ENCODE measurements at regions not wholly inside any gene's neighbourhood (a gene's known extent, or its start where the extent isn't known, plus 50 kb on each side); places are given as distances from the start of the nearest gene placed in this dataset.

DNA sequence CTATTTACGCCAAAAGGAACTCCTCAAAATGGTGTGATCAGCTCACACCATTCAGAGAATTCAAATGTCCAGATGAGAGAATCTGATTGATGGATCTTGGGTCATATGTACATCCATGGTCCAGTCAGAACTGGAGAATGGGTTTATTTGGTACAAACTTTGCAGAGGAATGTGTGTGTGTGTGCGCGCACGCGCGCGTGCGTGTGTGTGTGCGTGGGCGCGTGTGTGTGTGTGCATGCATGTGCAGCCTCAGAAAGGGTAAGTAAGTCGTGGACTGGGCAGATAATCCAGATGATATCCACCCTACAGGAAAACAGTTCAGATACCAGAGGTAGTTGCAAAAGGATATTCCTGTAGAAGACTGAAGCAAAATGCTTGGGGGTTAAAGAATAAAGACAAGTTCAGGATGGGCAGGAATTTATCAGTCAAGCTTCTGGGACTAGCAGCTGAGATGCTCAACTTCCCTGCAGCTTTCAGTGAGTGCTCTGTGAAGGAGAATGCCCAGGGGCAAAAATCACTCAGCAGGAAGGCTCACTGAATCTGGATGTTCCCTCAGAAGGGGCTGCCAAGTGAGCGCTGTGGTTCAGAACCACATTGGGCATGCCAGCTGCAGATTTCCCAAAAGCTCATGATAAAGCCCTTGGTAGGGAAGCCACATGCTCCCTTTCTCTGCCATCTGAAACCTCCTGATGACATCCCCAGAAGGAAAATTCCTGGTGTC lies 440.5 kb upstream of the SGCD start:
- Mint-ChIP-seq H3K27me3 (no peaks in the 10 kb centered on the region), H3K27ac (no peak overlapping the region), H3K9me3 (no peaks in the 10 kb centered on the region), H3K4me1 (ENCODE audit: low read depth) (no peaks in the 10 kb centered on the region), H3K36me3 (ENCODE audit: low read depth) (no peaks in the 10 kb centered on the region), H3K4me3 (no peak overlapping the region)

DNA sequence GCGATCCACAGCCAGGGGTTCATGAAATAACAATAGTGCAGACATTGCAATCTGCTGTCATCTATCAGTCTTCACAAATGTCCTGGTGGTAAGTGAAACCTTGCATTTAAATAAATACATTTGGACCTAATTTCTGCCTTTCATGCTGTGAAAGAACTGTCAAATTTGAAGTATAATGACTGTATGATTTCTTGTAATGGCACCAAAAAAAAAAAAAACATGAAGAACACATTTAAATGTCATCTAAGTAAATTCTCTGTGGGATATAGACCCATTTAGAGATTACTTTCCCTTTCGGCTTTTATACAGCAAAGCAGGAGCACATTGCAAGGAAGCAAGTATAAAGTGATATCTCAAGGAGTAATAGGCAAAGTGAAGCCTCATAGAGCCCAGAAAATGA lies 431.5 kb upstream of the SGCD start:
- Mint-ChIP-seq H3K9me3 (no peaks in the 10 kb centered on the region), H3K4me3 (no peak overlapping the region), H3K27me3 (no peaks in the 10 kb centered on the region), H3K36me3 (ENCODE audit: low read depth) (no peaks in the 10 kb centered on the region), H3K4me1 (ENCODE audit: low read depth) (no peaks in the 10 kb centered on the region), H3K27ac (no peak overlapping the region)

DNA sequence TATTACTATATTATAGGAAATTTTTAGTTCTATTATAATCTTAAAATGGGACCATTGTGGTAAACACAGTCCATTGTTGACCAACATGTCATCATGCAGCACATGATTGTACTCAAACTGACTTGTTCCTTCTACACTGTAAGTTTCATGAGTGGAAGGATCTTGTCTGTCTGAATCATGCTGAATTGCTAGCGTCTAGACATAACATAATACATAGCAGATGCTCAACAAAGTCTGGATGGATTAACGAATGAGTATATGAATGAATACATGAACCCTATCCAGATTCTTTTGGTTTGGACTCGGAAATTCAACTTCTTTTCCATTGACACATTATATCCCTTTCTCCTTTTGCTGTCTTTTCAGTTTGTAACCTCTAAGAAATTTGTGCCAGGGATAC lies 429.2 kb upstream of the SGCD start:
- Mint-ChIP-seq H3K36me3 (ENCODE audit: low read depth) (no peaks in the 10 kb centered on the region), H3K27ac (no peak overlapping the region), H3K27me3 (no peaks in the 10 kb centered on the region), H3K4me3 (no peak overlapping the region), H3K9me3 (no peaks in the 10 kb centered on the region), H3K4me1 (ENCODE audit: low read depth) (no peaks in the 10 kb centered on the region)

DNA sequence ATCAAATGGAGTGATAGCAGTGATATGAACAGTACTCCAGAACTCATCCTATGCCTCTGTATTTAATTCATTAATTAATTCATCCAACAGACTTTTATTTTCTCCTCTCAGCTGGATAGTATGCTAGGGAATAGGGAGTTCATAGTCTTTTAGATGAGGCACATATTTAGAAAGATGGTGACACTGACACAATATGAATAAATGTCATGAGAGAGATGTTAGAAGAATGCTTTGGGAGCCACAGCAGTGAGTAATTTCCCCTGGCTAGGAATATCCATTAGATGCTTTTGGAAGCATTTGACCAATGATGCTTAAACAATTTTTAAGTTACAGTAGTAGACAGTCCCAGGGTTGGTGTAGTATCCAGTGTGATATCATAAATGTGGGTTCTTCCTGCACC lies 428.7 kb upstream of the SGCD start:
- Mint-ChIP-seq H3K4me3 (no peak overlapping the region), H3K27ac (no peak overlapping the region), H3K4me1 (ENCODE audit: low read depth) (no peaks in the 10 kb centered on the region), H3K27me3 (no peaks in the 10 kb centered on the region), H3K36me3 (ENCODE audit: low read depth) (no peaks in the 10 kb centered on the region), H3K9me3 (no peaks in the 10 kb centered on the region)

GRCh38 chr5:155903791-155904190 lies 423.2 kb upstream of the SGCD start:
- no peaks in the 10 kb centered on the region for H3K9me3 Mint-ChIP-seq

GRCh38 chr5:155905364-155905763 lies 421.6 kb upstream of the SGCD start:
- Mint-ChIP-seq H3K4me3 (no peak overlapping the region), H3K4me1 (ENCODE audit: low read depth) (no peaks in the 10 kb centered on the region), H3K9me3 (no peaks in the 10 kb centered on the region)

More at GRCh38 chr5:155903791-155904190, 423.2 kb upstream of the SGCD start:
- Mint-ChIP-seq H3K4me1 (ENCODE audit: low read depth) (no peaks in the 10 kb centered on the region), H3K27ac (no peak overlapping the region), H3K36me3 (ENCODE audit: low read depth) (no peaks in the 10 kb centered on the region), H3K27me3 (peaks cover 9% of the 10 kb centered on the region), H3K4me3 (no peak overlapping the region)

DNA sequence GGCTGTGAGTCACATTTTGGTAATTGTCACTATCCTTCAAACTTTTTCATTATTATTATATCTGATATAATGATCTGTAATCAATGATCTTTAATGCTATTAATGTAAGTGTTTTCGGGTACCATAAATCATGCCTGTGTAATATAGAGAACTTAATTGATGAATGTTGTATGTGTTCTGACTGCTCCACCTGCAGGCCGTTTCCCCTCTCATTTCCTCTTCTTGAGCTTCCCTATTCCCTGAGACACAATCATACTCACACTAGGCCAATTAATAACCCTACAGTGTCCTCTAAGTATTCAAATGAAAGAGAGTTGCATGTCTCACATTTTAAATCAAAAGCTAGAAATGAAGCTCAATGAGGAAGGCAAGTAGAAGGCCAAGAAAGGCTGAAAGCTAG lies 420.9 kb upstream of the SGCD start:
- no peak overlapping the region for H3K4me3 Mint-ChIP-seq
- H3K27ac Mint-ChIP-seq = no peak overlapping the region
- H3K27me3 Mint-ChIP-seq = peaks cover 14% of the 10 kb centered on the region
- H3K9me3 Mint-ChIP-seq = no peaks in the 10 kb centered on the region
- no peaks in the 10 kb centered on the region for H3K36me3 Mint-ChIP-seq (ENCODE audit: low read depth)
- no peaks in the 10 kb centered on the region for H3K4me1 Mint-ChIP-seq (ENCODE audit: low read depth)

More at GRCh38 chr5:155905364-155905763, 421.6 kb upstream of the SGCD start:
- peaks cover 11% of the 10 kb centered on the region for H3K27me3 Mint-ChIP-seq
- H3K36me3 Mint-ChIP-seq (ENCODE audit: low read depth) = no peaks in the 10 kb centered on the region
- no peak overlapping the region for H3K27ac Mint-ChIP-seq

DNA sequence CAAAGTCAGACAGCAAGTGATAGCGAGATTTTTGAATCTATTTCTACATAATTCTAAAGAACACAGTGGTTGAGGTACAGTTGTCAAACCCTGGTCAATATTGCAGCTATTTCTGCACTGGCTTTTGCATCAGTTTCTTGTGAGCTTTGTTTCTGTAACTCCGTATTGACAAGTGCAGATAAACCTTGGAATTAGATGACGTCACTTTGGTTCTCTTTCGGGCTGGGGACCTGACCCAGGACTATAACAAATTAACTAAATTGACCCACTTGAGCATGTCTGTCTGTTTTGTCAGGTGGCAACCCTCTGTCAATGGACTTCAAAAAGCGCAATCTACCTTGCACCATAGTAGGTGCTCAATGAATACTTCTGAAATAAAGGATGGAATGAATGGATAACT lies 418.4 kb upstream of the SGCD start:
- Mint-ChIP-seq H3K36me3 (ENCODE audit: low read depth) (no peaks in the 10 kb centered on the region), H3K4me3 (no peak overlapping the region), H3K27ac (no peak overlapping the region), H3K4me1 (ENCODE audit: low read depth) (no peaks in the 10 kb centered on the region), H3K9me3 (no peaks in the 10 kb centered on the region), H3K27me3 (peaks cover 25% of the 10 kb centered on the region)

DNA sequence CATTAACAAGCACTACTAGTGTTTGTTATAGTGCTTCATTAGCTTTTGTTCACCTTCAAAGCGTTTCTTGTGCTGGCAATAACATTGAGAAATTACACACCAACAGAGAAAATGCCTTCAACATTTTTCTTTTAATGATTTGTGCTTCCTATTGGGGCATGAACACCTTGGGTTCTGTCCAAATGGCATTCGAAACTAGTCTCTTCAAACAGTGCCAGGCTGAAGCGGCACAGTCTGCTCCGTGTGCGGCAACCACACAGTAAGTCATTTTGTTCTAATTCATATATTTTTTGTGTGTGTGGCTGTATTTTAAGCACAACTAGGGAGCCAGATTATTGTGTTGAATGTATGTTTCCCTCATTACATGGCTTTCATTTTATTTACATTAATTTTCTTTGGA lies 414.7 kb upstream of the SGCD start:
- Mint-ChIP-seq H3K27ac (no peak overlapping the region), H3K36me3 (ENCODE audit: low read depth) (no peaks in the 10 kb centered on the region), H3K4me3 (no peak overlapping the region), H3K27me3 (peaks cover 16% of the 10 kb centered on the region), H3K4me1 (ENCODE audit: low read depth) (no peaks in the 10 kb centered on the region), H3K9me3 (no peaks in the 10 kb centered on the region)

DNA sequence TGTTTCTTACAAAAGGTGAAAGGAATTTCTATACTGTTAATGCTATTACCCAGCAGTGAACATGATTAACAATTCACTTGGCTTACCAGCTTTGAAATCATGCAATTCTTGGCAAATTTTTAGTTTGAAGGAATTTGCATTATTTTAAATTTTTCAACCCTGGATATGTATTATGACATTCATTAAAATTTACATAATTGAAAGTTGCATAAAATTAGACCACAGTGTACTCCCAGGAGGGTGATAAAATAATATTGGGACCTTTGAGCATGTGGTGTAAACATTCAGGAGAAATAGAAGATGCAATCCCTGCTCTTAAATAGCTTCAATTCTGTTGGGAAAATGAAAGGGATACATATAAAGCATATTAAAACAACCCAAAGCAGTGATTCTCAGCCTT lies 412.2 kb upstream of the SGCD start:
- Mint-ChIP-seq H3K9me3 (no peaks in the 10 kb centered on the region), H3K36me3 (ENCODE audit: low read depth) (no peaks in the 10 kb centered on the region)

DNA sequence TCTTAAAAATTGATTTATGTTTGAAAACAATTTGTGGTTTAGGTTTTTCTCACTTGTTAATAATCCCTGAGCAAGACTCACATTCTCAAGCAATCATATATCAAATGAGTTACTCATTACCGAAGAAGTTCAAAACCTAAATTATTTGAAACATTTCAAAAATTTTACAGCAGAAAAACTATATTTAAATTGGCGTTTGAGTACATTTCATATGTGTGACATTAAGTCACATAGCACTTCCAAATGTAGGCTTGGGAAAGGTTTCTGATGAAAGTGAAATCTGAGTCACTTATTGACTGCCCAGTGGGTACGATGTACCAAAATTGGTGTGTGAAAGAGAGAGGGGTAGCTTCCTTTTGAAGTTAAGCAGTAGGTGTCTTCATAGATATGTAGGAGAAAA lies 411.4 kb upstream of the SGCD start:
- no peak overlapping the region for H3K27ac Mint-ChIP-seq

More for the DNA sequence above, 412.2 kb upstream of the SGCD start:
- peaks cover 20% of the 10 kb centered on the region for H3K27me3 Mint-ChIP-seq
- H3K4me1 Mint-ChIP-seq (ENCODE audit: low read depth) = no peaks in the 10 kb centered on the region
- no peak overlapping the region for H3K4me3 Mint-ChIP-seq
- no peak overlapping the region for H3K27ac Mint-ChIP-seq

DNA sequence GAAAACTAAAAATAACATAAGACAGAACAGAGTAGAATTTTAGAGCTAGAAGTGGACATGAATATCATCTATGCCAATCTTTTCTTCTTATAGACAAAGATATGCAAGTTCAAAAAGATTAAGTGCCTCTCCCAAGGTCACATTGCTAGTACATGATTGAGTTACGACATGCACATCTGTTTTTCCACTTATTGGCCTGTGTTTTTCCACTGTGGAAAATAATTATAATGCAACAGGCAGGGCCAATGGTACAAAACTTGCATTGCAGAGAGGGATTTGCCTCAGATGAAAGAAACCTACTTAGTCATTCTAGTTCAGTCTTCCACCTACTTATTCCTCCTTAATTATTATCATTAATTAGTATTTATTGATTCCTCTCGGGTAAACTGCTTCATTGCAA lies 407.8 kb upstream of the SGCD start:
- no peaks in the 10 kb centered on the region for H3K9me3 Mint-ChIP-seq

More for the DNA sequence above, 411.4 kb upstream of the SGCD start:
- Mint-ChIP-seq H3K27me3 (peaks cover 16% of the 10 kb centered on the region), H3K4me3 (no peak overlapping the region), H3K4me1 (ENCODE audit: low read depth) (no peaks in the 10 kb centered on the region), H3K9me3 (no peaks in the 10 kb centered on the region), H3K36me3 (ENCODE audit: low read depth) (no peaks in the 10 kb centered on the region)

GRCh38 chr5:155919725-155920124 lies 407.2 kb upstream of the SGCD start:
- H3K9me3 Mint-ChIP-seq = no peaks in the 10 kb centered on the region
- H3K36me3 Mint-ChIP-seq (ENCODE audit: low read depth) = no peaks in the 10 kb centered on the region
- H3K4me1 Mint-ChIP-seq (ENCODE audit: low read depth) = no peaks in the 10 kb centered on the region
- no peak overlapping the region for H3K4me3 Mint-ChIP-seq
- peaks cover 12% of the 10 kb centered on the region for H3K27me3 Mint-ChIP-seq
- H3K27ac Mint-ChIP-seq = no peak overlapping the region

More for the DNA sequence above, 407.8 kb upstream of the SGCD start:
- no peak overlapping the region for H3K4me3 Mint-ChIP-seq
- no peaks in the 10 kb centered on the region for H3K36me3 Mint-ChIP-seq (ENCODE audit: low read depth)
- H3K4me1 Mint-ChIP-seq (ENCODE audit: low read depth) = no peaks in the 10 kb centered on the region
- no peak overlapping the region for H3K27ac Mint-ChIP-seq
- H3K27me3 Mint-ChIP-seq = peaks cover 9% of the 10 kb centered on the region

GRCh38 chr5:155921621-155922020 lies 405.3 kb upstream of the SGCD start:
- H3K27me3 Mint-ChIP-seq = peaks cover 12% of the 10 kb centered on the region
- no peak overlapping the region for H3K27ac Mint-ChIP-seq
- H3K4me1 Mint-ChIP-seq (ENCODE audit: low read depth) = no peaks in the 10 kb centered on the region
- no peaks in the 10 kb centered on the region for H3K36me3 Mint-ChIP-seq (ENCODE audit: low read depth)
- no peak overlapping the region for H3K4me3 Mint-ChIP-seq
- H3K9me3 Mint-ChIP-seq = no peaks in the 10 kb centered on the region

- Mint-ChIP-seq H3K36me3 (ENCODE audit: low read depth) (no peaks in the 10 kb centered on the region), H3K27ac (no peak overlapping the region), H3K4me1 (ENCODE audit: low read depth) (no peaks in the 10 kb centered on the region), H3K9me3 (no peaks in the 10 kb centered on the region), H3K4me3 (no peak overlapping the region), H3K27me3 (peaks cover 20% of the 10 kb centered on the region)
Observed at GRCh38 chr5:155923784-155924183, 403.2 kb upstream of the SGCD start.

- Mint-ChIP-seq H3K27ac (no peak overlapping the region), H3K36me3 (ENCODE audit: low read depth) (no peaks in the 10 kb centered on the region), H3K4me3 (no peak overlapping the region), H3K27me3 (peaks cover 18% of the 10 kb centered on the region), H3K4me1 (ENCODE audit: low read depth) (no peaks in the 10 kb centered on the region), H3K9me3 (no peaks in the 10 kb centered on the region)
Observed at GRCh38 chr5:155926031-155926430, 400.9 kb upstream of the SGCD start.
